GM10248 (cell line): ENCODE measurements at regions not wholly inside any gene's neighbourhood (a gene's known extent, or its start where the extent isn't known, plus 50 kb on each side); places are given as distances from the start of the nearest gene placed in this dataset.

ENCODE experiments used
- CTCF ChIA-PET: fragments of 300-600 bp; sonication (Branson Sonifier 250); formaldehyde crosslinking; extraction: SDS; loops from one replicate; lab custom pipeline; 2021; ENCODE audit warnings: antibody characterized with exemption; lab: Yijun Ruan, JAX
- POLR2A ChIA-PET: fragments of 350-650 bp; sonication (Branson Sonifier 250); formaldehyde crosslinking; extraction: SDS; loops from one replicate; lab custom pipeline; 2020; ENCODE audit warnings: antibody characterized with exemption; lab: Yijun Ruan, JAX
- DNase-seq: peaks from one replicate; pipeline ENCODE4 v3.0.0; 2012; ENCODE audit errors: extremely low spot score
- TF ChIP-seq, protein P1 (sequence below): IDR thresholded peaks from 2 replicates; pipeline ENCODE4 v1.5.1; 2012; ENCODE audit warnings: mild to moderate bottlenecking, low read depth; ENCODE audit errors: extremely low read depth, missing control alignments, control extremely low read depth

DNA sequence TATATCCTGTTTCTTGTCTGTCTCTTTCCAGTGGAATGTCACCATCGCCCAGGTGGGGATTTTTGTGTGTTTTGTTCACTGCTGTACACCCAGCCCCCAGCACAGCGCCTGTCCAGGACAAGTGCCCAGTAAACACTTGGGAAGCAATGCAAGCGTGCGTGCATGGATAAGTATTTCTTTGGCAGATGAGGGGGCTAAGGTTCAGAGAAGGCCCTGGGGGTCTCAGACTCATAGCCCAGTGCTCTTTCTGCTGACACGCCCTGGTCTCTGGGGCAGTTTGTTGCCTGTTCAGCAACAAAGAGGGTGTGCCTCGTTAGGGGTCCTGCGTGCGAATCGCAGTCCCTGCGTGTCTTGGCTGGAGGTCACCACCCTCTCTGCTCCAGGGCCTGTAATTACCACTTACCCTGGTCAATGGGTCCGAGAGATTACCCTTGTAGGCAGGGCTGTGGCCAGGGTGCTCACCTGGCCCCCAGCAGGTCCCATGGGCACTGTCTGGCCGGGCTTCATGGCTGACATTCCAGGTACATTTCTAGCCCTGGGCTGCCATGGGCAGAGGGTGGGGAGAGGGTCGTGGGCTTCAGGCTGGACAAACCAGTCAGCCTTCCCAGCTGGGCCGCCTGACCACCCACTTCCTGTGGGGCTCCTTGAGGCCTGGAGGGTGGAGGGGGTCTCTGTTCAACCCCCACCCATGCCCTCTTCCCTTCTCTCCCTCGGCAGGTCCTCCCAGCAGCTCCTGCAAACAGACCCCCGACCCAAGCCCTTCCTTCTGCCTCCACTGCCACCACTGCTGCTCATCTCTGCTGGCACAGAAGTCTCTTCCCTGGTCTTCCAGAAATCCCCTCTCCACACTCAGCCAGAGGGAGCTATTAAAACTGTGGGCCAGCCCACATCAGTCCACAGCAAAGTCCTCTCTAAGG lies 87.1 kb downstream of the CEBPB start:
- DNase-seq: no peak
- ChIA-PET POLR2A (no interaction called here), CTCF (no interaction called here)
- TF ChIP-seq, protein P1, sequence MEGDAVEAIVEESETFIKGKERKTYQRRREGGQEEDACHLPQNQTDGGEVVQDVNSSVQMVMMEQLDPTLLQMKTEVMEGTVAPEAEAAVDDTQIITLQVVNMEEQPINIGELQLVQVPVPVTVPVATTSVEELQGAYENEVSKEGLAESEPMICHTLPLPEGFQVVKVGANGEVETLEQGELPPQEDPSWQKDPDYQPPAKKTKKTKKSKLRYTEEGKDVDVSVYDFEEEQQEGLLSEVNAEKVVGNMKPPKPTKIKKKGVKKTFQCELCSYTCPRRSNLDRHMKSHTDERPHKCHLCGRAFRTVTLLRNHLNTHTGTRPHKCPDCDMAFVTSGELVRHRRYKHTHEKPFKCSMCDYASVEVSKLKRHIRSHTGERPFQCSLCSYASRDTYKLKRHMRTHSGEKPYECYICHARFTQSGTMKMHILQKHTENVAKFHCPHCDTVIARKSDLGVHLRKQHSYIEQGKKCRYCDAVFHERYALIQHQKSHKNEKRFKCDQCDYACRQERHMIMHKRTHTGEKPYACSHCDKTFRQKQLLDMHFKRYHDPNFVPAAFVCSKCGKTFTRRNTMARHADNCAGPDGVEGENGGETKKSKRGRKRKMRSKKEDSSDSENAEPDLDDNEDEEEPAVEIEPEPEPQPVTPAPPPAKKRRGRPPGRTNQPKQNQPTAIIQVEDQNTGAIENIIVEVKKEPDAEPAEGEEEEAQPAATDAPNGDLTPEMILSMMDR: no peak

- TF ChIP-seq, protein P1: no peak
- ChIA-PET CTCF (no interaction called here), POLR2A (no interaction called here)
- DNase-seq: no peak
Measured at GRCh38 chr20:50278377-50278683, 87.7 kb downstream of the CEBPB start.

DNA sequence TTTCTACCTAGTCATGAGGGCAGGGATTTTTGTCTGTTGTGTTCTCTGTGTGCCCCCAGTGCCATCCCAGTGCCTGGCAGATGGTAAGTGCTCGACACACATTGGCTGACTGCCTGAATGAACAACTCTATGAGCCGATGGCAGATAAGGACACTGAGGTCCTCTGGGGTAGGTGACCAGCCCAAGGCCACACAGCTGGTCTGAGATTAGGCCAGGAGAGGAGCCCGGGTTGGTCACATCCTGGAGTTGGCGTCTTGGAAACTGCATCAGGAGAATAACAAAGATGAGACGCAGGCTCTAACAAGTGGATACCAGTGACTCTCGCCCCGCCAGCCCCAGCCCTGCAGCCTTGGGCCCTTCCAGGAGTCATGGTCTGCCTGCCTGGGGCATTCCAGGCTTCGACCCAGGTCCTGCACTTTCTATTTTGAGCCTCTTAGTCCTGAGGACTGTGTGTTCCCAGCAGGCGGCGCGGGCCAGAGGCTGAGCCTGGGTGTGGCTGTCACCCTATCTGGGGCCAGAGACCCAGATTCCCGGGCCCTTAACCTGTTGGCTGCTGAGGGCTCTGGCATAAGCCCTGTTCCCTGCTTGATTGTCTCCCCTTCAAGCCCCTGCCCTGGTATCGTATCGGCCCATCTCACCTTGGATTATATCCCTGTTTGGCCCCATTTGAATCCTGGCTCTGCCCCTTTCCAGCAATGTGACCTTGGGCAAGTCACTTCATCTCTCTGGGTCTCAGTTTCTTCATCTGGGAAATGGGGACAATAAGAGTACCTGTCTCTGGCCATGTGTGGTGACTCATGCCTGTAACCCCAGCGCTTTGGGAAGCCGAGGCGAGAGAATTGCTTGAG lies 88.3 kb downstream of the CEBPB start:
- no peak for DNase-seq
- CTCF ChIA-PET: no interaction called here
- POLR2A ChIA-PET: no interaction called here
- TF ChIP-seq, protein P1: no peak

DNA sequence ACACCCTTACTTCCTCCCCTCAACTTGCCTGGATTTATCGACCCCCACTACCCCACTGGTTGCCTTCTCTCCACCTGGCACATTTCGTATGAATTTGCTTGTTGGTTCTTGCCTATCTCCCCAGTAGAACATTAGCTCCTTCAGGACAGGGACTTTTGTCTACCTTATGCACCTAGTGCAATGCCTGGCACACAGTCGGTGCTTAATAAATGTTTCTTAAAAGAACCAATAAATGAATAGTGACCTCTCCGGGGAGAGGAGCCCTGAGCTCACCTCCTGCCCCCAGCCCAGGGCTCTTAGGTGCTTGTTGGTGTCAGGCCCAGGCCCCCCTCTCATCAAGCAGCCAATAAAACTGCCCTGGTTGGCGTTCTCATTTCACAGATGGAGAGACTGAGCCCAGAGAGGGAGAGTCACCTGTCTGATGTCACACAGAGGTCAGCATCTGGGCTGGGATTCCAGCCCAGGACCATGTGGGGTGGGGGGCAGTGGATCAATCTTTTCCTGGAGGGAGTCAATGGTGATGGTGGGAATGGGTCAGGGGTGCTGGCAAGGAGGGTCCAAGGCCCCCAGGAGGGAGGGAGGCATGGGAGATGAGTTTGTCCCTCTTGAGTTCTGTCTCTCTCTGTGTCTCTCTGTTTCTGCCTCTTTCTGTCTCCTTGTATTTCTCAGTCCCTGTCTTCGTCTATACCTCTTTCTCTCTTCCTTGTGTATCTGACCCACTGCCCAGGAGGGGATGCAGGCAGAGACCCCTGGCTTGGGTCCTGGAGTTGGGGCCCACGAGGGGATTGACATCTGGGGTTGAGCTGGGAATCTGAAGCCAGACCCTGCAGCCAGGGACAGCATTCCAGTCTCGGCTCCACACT lies 89.6 kb downstream of the CEBPB start:
- ChIA-PET POLR2A (no interaction called here), CTCF (interaction anchor here (1.3 kb wide), 1 partner anchor 15 kb away, joined by 3 read pairs; no protein-coding TSS in a partner anchor)
- TF ChIP-seq, protein P1: no peak
- DNase-seq: no peak

GRCh38 chr20:50280851-50281655 lies 90.4 kb downstream of the CEBPB start:
- TF ChIP-seq, protein P1: no peak
- POLR2A ChIA-PET: no interaction called here
- CTCF ChIA-PET: interaction anchor here (0.8 to 1.3 kb wide), 2 partner anchors 15 to 16 kb away, joined by 3 read pairs; no protein-coding TSS in a partner anchor
- no peak for DNase-seq
